ENCODE measurements at regions not wholly inside any gene's neighbourhood (a gene's known extent, or its start where the extent isn't known, plus 50 kb on each side); places are given as distances from the start of the nearest gene placed in this dataset.

GRCh38 chr19:5215431-5215830 is 125.2 kb downstream of the PTPRS start:
- TF ChIP-seq CTCF (conservative IDR thresholded peaks at IDR 0.05), result no peak
- no peak for TF ChIP-seq ZFX (IDR thresholded peaks at IDR 0.05)

All from C4-2B (cell line).